ENCODE measurements at regions not wholly inside any gene's neighbourhood (a gene's known extent, or its start where the extent isn't known, plus 50 kb on each side); places are given as distances from the start of the nearest gene placed in this dataset.

DNA sequence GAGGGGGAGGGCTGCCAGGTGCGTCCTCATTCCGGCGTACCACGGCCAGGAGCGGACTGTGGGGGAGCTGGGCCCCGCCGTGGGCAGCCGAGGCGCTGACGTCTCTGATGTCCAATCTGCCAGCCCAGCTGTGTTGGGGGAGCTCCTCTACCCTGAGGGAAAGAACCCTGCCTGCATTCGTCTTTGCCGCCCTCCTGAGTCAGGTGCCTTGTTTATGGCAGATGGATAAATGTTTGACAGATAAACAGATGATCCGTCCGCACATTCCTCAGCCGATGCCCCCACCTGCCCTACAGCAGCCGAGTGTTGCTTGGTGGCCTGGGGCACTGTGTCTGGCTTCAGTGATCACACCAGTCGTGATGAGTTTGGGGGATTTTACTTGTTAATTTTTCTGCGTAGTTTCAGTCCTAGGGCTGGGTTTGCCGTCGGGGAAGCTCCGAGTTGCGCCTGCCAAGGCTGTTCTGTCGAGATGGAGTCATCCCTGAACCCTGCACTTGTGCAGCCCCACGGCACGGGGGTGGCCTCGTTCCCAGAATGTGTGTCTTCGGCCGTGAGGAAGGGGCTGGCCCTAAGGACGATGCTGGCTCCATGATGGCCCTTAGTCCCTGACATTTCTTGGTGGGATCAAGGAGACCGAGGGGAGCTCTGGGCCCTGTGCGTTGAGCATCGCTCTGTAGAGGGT, 1083.9 kb downstream of the BRD1 start:
- H3K56ac ChIP-seq (ENCODE audit: extremely low read depth, insufficient read depth, low read length) = no peak overlapping the region
- no peak overlapping the region for H3K27ac ChIP-seq (ENCODE audit: insufficient read depth, low read length)
- DNase-seq = no peak
- no peak overlapping the region for H4K8ac ChIP-seq (ENCODE audit: low read depth in 2 of 2, low read length in 2 of 2)
- BruUV-seq (replicated peaks) = no TSS peak
- H3K4me3 ChIP-seq (ENCODE audit: insufficient read depth, low read depth, low read length) = no peak overlapping the region
- H2BK5ac ChIP-seq (ENCODE audit: low read depth, low read length, poor library complexity, severe bottlenecking) = no peak overlapping the region
- no peak overlapping the region for H3K9ac ChIP-seq (ENCODE audit: low read depth, low read length)
- no peaks in the 10 kb centered on the region for H3K36me3 ChIP-seq (ENCODE audit: control insufficient read depth, insufficient read depth, low read length)
- intact Hi-C loops (cut with micrococcal nuclease) (no loop called here), dilution Hi-C loops (cut with HindIII; ENCODE audit: low sequenced_read_pairs, unreplicated experiment) (no loop called here), in situ Hi-C loops (cut with MboI; ENCODE audit: low sequenced_read_pairs) (no loop called here)
- ChIA-PET CTCF (no interaction called here), POLR2A (ENCODE audit: unreplicated experiment) (no interaction called here)
- no peak overlapping the region for H2BK120ac ChIP-seq (ENCODE audit: low read depth, low read length)
- no peak overlapping the region for H2BK20ac ChIP-seq (ENCODE audit: low read depth, low read length)
- H3K9me1 ChIP-seq (ENCODE audit: insufficient read depth, low read length) = no peaks in the 10 kb centered on the region
- H3K79me1 ChIP-seq (ENCODE audit: low read depth in 1 of 2, low read length in 2 of 2) = no peaks in the 10 kb centered on the region
- H3K14ac ChIP-seq (replicated peaks; ENCODE audit: low read depth, low read length) = no peak overlapping the region
- 71% methylated on average over 14 of the region's 32 CpGs; no CpG with 5 or more reads in 1 of the 2 experiments for WGBS, 2 experiments (ENCODE audit: extremely low coverage in 2 of 2, insufficient read length in 1 of 2)
- ATAC-seq (ENCODE audit: low read depth) = no peak
- no peaks in the 10 kb centered on the region for H3K4me1 ChIP-seq (ENCODE audit: control insufficient read depth, insufficient read depth, low read length)
- TF ChIP-seq RFX5 (IDR thresholded peaks at IDR 0.05; ENCODE audit: low read depth, low read length) (no peak), RAD21 (IDR thresholded peaks at IDR 0.05; ENCODE audit: low read length) (no peak), SMC3 (IDR thresholded peaks at IDR 0.05; ENCODE audit: low read depth, low read length) (no peak), CEBPB (IDR thresholded peaks at IDR 0.05; ENCODE audit: low read depth, low read length) (no peak), RCOR1 (IDR thresholded peaks at IDR 0.05; ENCODE audit: insufficient replicate concordance, low read length) (no peak), FOS (IDR thresholded peaks at IDR 0.05; ENCODE audit: low read depth, low read length) (no peak), POLR2A (IDR thresholded peaks at IDR 0.05; ENCODE audit: low read depth, low read length) (no peak), MAZ (IDR thresholded peaks at IDR 0.05; ENCODE audit: borderline replicate concordance, low read depth, low read length) (no peak), MAFK (IDR thresholded peaks at IDR 0.05; ENCODE audit: low read depth, low read length) (no peak)
- TF ChIP-seq, protein P1, sequence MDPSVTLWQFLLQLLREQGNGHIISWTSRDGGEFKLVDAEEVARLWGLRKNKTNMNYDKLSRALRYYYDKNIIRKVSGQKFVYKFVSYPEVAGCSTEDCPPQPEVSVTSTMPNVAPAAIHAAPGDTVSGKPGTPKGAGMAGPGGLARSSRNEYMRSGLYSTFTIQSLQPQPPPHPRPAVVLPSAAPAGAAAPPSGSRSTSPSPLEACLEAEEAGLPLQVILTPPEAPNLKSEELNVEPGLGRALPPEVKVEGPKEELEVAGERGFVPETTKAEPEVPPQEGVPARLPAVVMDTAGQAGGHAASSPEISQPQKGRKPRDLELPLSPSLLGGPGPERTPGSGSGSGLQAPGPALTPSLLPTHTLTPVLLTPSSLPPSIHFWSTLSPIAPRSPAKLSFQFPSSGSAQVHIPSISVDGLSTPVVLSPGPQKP (IDR thresholded peaks at IDR 0.05; ENCODE audit: borderline replicate concordance, low read depth, low read length) = no peak
- TF ChIP-seq, protein P2, sequence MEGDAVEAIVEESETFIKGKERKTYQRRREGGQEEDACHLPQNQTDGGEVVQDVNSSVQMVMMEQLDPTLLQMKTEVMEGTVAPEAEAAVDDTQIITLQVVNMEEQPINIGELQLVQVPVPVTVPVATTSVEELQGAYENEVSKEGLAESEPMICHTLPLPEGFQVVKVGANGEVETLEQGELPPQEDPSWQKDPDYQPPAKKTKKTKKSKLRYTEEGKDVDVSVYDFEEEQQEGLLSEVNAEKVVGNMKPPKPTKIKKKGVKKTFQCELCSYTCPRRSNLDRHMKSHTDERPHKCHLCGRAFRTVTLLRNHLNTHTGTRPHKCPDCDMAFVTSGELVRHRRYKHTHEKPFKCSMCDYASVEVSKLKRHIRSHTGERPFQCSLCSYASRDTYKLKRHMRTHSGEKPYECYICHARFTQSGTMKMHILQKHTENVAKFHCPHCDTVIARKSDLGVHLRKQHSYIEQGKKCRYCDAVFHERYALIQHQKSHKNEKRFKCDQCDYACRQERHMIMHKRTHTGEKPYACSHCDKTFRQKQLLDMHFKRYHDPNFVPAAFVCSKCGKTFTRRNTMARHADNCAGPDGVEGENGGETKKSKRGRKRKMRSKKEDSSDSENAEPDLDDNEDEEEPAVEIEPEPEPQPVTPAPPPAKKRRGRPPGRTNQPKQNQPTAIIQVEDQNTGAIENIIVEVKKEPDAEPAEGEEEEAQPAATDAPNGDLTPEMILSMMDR (conservative IDR thresholded peaks at IDR 0.05; ENCODE audit: low read depth, low read length) = no peak
- TF ChIP-seq, protein P3, sequence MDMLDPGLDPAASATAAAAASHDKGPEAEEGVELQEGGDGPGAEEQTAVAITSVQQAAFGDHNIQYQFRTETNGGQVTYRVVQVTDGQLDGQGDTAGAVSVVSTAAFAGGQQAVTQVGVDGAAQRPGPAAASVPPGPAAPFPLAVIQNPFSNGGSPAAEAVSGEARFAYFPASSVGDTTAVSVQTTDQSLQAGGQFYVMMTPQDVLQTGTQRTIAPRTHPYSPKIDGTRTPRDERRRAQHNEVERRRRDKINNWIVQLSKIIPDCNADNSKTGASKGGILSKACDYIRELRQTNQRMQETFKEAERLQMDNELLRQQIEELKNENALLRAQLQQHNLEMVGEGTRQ (IDR thresholded peaks at IDR 0.05; ENCODE audit: low read depth, low read length) = no peak
- H2AK9ac ChIP-seq (replicated peaks; ENCODE audit: low read depth, low read length, poor library complexity) = no peak overlapping the region
- no peaks in the 10 kb centered on the region for H3K27me3 ChIP-seq (ENCODE audit: control insufficient read depth, insufficient read depth, low read length)
- H4K20me1 ChIP-seq (ENCODE audit: insufficient read depth, low read length) = no peaks in the 10 kb centered on the region
- H2AK5ac ChIP-seq (ENCODE audit: low read depth, low read length) = no peak overlapping the region
- no peak overlapping the region for H3K23ac ChIP-seq (ENCODE audit: low read depth, low read length)
- no peak overlapping the region for H3K4me2 ChIP-seq (ENCODE audit: low read depth, low read length)
- no peak overlapping the region for H4K5ac ChIP-seq (ENCODE audit: low read depth, low read length)
- H3K4ac ChIP-seq (ENCODE audit: low read depth, low read length) = no peak overlapping the region
- no peak overlapping the region for H2BK15ac ChIP-seq (ENCODE audit: low read depth, low read length)
- no peak overlapping the region for H4K91ac ChIP-seq (ENCODE audit: insufficient read depth, low read depth, low read length)
- no peak overlapping the region for H2AFZ ChIP-seq (replicated peaks; ENCODE audit: low read length, poor library complexity)
- H3K18ac ChIP-seq (ENCODE audit: low read depth, low read length) = no peak overlapping the region
- peaks cover 77% of the 10 kb centered on the region for H3K9me3 ChIP-seq (ENCODE audit: control insufficient read depth, insufficient read depth, low read length)

Data from IMR-90 (cell line).